ENCODE measurements at regions not wholly inside any gene's neighbourhood (a gene's known extent, or its start where the extent isn't known, plus 50 kb on each side); places are given as distances from the start of the nearest gene placed in this dataset.

- no TSS peak for BruUV-seq (replicated peaks)
- Histone ChIP-seq H3K79me2 (ENCODE audit: control insufficient read depth, insufficient read depth, low read length) (no peaks in the 10 kb centered on the region), H3K4me2 (ENCODE audit: insufficient read depth, low read length) (no peak overlapping the region), H2AFZ (ENCODE audit: low read depth, low read length) (no peak overlapping the region), H3K4me3 (replicated peaks in 1 of 3; ENCODE audit: insufficient read depth in 1 of 3, low read depth in 1 of 3, low read length in 3 of 3) (no peak overlapping the region), H3K9ac (replicated peaks; ENCODE audit: extremely low read depth, insufficient read depth, low read length) (no peak overlapping the region), H4K20me1 (replicated peaks; ENCODE audit: control insufficient read depth, extremely low read depth, insufficient read depth, low read length) (no peaks in the 10 kb centered on the region), H3K9me1 (replicated peaks; ENCODE audit: control insufficient read depth, extremely low read depth, insufficient read depth, low read length) (no peaks in the 10 kb centered on the region), H3K36me3 (ENCODE audit: control insufficient read depth in 2 of 2, extremely low read depth in 1 of 2, insufficient read depth in 2 of 2, low read length in 2 of 2) (no peaks in the 10 kb centered on the region), H3K9me3 (replicated peaks; ENCODE audit: control insufficient read depth, insufficient read depth, low read length) (no peaks in the 10 kb centered on the region), H3K4me1 (ENCODE audit: control insufficient read depth, extremely low read depth, insufficient read depth, low read length) (no peaks in the 10 kb centered on the region), H3K27me3 (ENCODE audit: control insufficient read depth in 2 of 2, insufficient read depth in 2 of 2, low read length in 2 of 2) (no peaks in the 10 kb centered on the region), H3K27ac (ENCODE audit: insufficient read depth, low read depth, low read length) (no peak overlapping the region)
- POLR2A ChIA-PET: no interaction called here
- TF ChIP-seq CTCF (IDR thresholded peaks at IDR 0.05; ENCODE audit: extremely low read depth in 1 of 2, insufficient read depth in 1 of 2, low read depth in 1 of 2, low read length in 2 of 2) (no peak), JUN (IDR thresholded peaks at IDR 0.05; ENCODE audit: borderline replicate concordance, insufficient read depth, insufficient read length, low read depth) (no peak), POLR2A (IDR thresholded peaks at IDR 0.05; ENCODE audit: low read depth, low read length) (no peak), POLR2AphosphoS5 (IDR thresholded peaks at IDR 0.05; ENCODE audit: insufficient read depth, low read depth, low read length) (no peak), FOS (IDR thresholded peaks at IDR 0.05; ENCODE audit: borderline replicate concordance, insufficient read depth, low read length) (no peak), GATA2 (IDR thresholded peaks at IDR 0.05; ENCODE audit: insufficient read depth, insufficient read length, low read depth, low read length) (no peak), MAX (IDR thresholded peaks at IDR 0.05; ENCODE audit: insufficient read depth, insufficient read length) (no peak), EZH2 (IDR thresholded peaks at IDR 0.05; ENCODE audit: borderline replicate concordance, low read depth, low read length, severe bottlenecking) (no peak), MYC (IDR thresholded peaks at IDR 0.05; ENCODE audit: low read depth, low read length) (no peak)
- FAIRE-seq: no peak
- DNase-seq (ENCODE audit: low read depth, low spot score): no peak
- intact Hi-C loops (cut with micrococcal nuclease) (no loop called here), dilution Hi-C loops (cut with MboI; ENCODE audit: extremely low pct_ligation_motif_present, low sequenced_read_pairs) (no loop called here)
- CTCF ChIA-PET: no interaction called here
Measured at GRCh38 chr13:75993241-75993640, 357.1 kb downstream of the LMO7 start.

Measured in endothelial cell of umbilical vein (primary cell).